ENCODE measurements at regions not wholly inside any gene's neighbourhood (a gene's known extent, or its start where the extent isn't known, plus 50 kb on each side); places are given as distances from the start of the nearest gene placed in this dataset.

DNA sequence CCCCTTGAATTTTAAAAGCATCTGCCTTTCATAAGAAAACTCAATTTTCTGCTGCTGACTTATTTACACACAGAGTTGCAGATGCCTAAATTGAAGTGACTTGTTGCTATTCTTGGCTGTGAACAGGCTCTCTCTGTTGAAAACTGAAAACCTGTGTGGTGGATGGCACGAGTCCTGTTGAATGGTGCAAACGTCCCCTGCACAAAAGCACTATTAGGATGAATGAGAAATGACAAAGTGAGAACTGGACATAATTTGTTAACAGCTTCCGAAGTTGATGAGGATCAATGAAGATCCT lies 201.7 kb upstream of the PREP start:
- Histone ChIP-seq H3K4me3 (ENCODE audit: insufficient read depth, low read depth, low read length) (no peak overlapping the region), H3K27ac (ENCODE audit: insufficient read depth, low read depth, low read length, poor library complexity, severe bottlenecking) (no peak overlapping the region), H3K9me3 (ENCODE audit: control insufficient read depth, low read length) (no peaks in the 10 kb centered on the region), H3K4me1 (ENCODE audit: control insufficient read depth, insufficient read depth, low read length) (peaks cover 4% of the 10 kb centered on the region), H3K27me3 (ENCODE audit: control insufficient read depth, insufficient read depth, low read length, poor library complexity, severe bottlenecking) (no peaks in the 10 kb centered on the region), H3K36me3 (ENCODE audit: control insufficient read depth, insufficient read depth, low read length) (no peaks in the 10 kb centered on the region)
- 94% methylated on average over 3 of the region's 3 CpGs for WGBS, 2 experiments

DNA sequence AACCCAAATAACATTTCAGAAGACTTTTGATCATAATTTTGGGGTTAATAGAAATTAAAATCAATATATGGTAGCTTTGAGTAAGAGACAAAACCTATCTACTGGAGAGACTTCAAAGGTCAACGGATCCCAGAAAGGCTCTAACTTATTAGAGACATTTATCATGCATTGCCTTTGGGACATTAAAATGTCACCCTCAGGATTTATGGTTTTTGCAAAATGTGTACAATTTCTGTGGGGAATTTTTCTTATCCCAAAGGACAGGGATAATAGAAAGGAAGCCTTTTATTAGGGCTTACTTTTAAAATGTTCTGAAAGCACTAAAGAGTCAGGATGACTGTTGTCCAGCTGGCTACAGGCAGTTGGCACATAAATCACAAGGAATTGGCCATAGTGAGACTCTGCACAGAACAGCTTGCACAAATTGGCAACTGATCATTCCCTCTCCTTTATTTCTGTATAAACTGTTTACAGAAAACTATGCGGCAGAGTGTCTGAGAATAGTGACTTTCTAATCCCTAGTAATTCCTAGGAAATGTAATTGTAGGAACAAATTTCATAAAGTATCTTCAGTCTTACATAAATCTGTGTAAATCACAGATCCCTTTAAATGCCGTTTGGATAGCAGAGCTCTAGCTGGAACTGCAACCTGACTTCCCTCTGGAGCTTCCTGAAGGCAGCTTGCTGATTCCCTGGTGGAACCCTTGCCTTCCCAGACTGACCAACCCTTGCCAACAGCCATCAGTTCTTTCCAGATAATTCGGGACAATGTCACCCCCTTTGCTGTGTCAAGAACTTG lies 201.1 kb upstream of the PREP start:
- peaks cover 4% of the 10 kb centered on the region for H3K4me1 ChIP-seq (ENCODE audit: control insufficient read depth, insufficient read depth, low read length)
- H3K36me3 ChIP-seq (ENCODE audit: control insufficient read depth, insufficient read depth, low read length), result no peaks in the 10 kb centered on the region
- 88 to 91% methylated on average over 3 of the region's 4 CpGs for WGBS, 2 experiments
- no peaks in the 10 kb centered on the region for H3K27me3 ChIP-seq (ENCODE audit: control insufficient read depth, insufficient read depth, low read length, poor library complexity, severe bottlenecking)
- no peak overlapping the region for H3K27ac ChIP-seq (ENCODE audit: insufficient read depth, low read depth, low read length, poor library complexity, severe bottlenecking)
- H3K9me3 ChIP-seq (ENCODE audit: control insufficient read depth, low read length), result no peaks in the 10 kb centered on the region
- H3K4me3 ChIP-seq (ENCODE audit: insufficient read depth, low read depth, low read length), result no peak overlapping the region

DNA sequence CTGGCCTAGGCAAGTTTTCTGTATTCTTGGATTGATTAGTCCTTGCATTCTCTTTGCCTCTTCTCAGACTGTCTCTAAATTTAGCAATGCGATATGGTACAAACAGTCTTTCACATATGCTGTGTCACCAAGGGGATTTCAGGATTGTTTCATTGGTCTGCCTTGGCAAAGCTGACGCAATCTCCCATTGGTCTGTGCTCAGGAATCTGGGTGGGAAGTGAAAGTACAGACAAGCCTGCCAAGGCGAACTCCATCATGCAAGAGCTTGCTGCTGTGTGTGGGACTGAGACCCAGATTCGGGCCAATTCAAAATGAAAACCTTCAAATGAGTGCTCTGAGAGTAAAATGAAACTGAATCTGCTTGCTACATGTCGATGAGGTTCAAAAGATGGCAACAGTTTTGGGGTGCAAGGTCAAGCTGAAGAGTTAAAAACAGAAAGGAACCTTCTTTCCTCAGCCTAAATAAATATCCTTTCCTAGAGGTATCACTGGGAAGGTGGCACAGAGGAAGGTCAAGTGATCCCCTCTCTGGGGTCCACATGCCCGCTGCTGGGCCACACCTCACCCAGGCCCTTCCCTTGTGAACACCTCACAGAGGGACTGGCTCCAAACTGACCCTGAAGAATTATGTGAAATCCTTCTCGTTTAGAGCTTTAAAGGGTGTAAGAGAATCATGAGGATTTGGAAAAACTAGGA lies 198.8 kb upstream of the PREP start:
- no peak overlapping the region for H3K27ac ChIP-seq (ENCODE audit: insufficient read depth, low read depth, low read length, poor library complexity, severe bottlenecking)
- H3K9me3 ChIP-seq (ENCODE audit: control insufficient read depth, low read length), result no peaks in the 10 kb centered on the region
- H3K36me3 ChIP-seq (ENCODE audit: control insufficient read depth, insufficient read depth, low read length), result no peaks in the 10 kb centered on the region
- WGBS, 2 experiments, result 96 to 97% methylated on average over 7 of the region's 7 CpGs
- H3K4me1 ChIP-seq (ENCODE audit: control insufficient read depth, insufficient read depth, low read length), result no peaks in the 10 kb centered on the region
- H3K4me3 ChIP-seq (ENCODE audit: insufficient read depth, low read depth, low read length), result no peak overlapping the region
- no peaks in the 10 kb centered on the region for H3K27me3 ChIP-seq (ENCODE audit: control insufficient read depth, insufficient read depth, low read length, poor library complexity, severe bottlenecking)

DNA sequence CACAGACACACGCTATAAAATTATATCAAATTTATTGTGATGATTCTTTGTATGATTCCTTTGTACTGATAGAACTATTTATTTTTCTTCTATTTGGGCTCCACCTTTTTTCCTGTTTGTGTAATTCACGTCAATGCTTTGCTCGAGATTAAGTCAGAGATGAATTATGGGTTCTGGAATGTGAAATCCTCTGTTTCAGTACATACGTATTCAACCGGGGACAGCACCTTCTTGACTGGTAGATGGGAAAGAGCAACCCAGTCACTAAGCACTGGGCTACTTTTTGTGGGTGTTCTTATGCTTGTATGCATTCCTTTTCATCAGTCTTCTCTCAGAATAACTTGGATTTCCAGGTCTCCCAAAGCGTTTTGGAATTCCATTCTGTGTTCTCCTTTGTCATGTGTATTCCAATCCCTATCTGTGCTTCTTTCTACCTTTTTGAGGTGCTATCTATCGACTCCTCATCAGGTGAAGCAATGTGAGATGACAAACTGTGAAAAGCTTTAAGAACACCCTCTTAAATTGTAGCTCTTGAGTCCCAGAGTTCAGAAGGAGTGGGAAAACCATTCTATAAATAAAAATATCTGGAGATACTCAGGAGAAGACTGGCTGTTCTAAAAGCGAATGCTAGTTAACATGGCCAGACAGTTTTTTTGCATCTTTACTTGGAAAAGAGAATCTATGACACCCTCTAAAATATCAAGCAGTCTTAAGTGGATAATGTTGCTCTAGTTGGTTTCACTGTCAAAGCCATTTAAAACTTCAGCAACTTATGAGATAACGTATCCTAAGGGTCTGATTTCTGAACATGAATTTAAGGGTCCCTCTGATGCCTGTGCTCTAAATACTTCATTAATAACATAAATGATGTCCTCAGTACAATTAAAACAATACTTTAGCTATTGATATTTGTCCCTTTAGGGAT lies 197.7 kb upstream of the PREP start:
- H3K36me3 ChIP-seq (ENCODE audit: control insufficient read depth, insufficient read depth, low read length), result no peaks in the 10 kb centered on the region
- no peak overlapping the region for H3K4me3 ChIP-seq (ENCODE audit: insufficient read depth, low read depth, low read length)
- H3K27ac ChIP-seq (ENCODE audit: insufficient read depth, low read depth, low read length, poor library complexity, severe bottlenecking), result no peak overlapping the region
- H3K9me3 ChIP-seq (ENCODE audit: control insufficient read depth, low read length), result no peaks in the 10 kb centered on the region
- no peaks in the 10 kb centered on the region for H3K4me1 ChIP-seq (ENCODE audit: control insufficient read depth, insufficient read depth, low read length)
- H3K27me3 ChIP-seq (ENCODE audit: control insufficient read depth, insufficient read depth, low read length, poor library complexity, severe bottlenecking), result no peaks in the 10 kb centered on the region
- WGBS, 2 experiments, result 86 to 89% methylated on average over 7 to 8 of the region's 9 CpGs

DNA sequence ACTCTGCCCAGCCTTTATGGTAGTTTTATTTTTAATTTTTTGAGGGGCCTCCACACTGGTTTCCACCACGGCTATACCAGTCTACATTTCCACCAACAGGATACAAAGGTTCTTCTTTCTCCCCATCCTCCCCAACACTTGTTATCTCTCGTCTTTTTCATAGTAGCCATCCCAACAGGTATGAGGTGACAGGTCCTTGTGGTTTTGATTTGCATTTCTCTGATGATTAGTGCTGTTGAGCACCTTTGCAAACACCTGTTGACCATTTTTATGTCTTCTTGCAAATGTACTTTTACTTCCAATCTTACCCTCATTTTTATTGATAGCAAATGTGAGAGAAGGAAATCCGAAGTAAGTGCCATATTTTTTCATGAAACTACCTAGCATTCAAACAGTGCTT lies 195.4 kb upstream of the PREP start:
- 76 to 83% methylated on average over 2 to 3 of the region's 3 CpGs for WGBS, 2 experiments
- no peaks in the 10 kb centered on the region for H3K4me1 ChIP-seq (ENCODE audit: control insufficient read depth, insufficient read depth, low read length)
- no peaks in the 10 kb centered on the region for H3K27me3 ChIP-seq (ENCODE audit: control insufficient read depth, insufficient read depth, low read length, poor library complexity, severe bottlenecking)
- no peak overlapping the region for H3K4me3 ChIP-seq (ENCODE audit: insufficient read depth, low read depth, low read length)
- H3K27ac ChIP-seq (ENCODE audit: insufficient read depth, low read depth, low read length, poor library complexity, severe bottlenecking), result no peak overlapping the region
- no peaks in the 10 kb centered on the region for H3K36me3 ChIP-seq (ENCODE audit: control insufficient read depth, insufficient read depth, low read length)
- no peaks in the 10 kb centered on the region for H3K9me3 ChIP-seq (ENCODE audit: control insufficient read depth, low read length)

DNA sequence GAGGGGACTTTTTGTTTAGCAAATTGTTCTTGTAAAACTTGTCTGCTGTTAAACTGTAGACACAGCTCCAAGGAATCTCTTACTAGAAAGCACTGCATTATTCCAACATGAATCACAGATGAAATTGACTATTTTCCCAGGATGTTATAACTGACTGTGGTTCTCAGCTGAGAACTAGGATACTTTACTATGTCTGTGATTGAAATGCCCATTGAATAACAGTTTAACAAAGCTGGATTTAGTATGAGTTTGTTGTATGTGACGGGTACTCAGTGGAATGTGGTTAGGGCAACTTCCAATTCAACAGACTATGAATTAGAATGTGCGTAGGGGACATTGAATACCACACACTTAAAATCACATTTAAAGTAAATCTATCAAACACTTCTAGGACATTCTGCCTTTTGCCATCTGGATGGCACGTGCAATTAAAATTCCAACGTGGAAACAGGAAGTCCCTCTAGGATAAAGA lies 193.4 kb upstream of the PREP start:
- H3K27me3 ChIP-seq (ENCODE audit: control insufficient read depth, insufficient read depth, low read length, poor library complexity, severe bottlenecking), result no peaks in the 10 kb centered on the region
- H3K36me3 ChIP-seq (ENCODE audit: control insufficient read depth, insufficient read depth, low read length), result no peaks in the 10 kb centered on the region
- no peaks in the 10 kb centered on the region for H3K9me3 ChIP-seq (ENCODE audit: control insufficient read depth, low read length)
- no peaks in the 10 kb centered on the region for H3K4me1 ChIP-seq (ENCODE audit: control insufficient read depth, insufficient read depth, low read length)
- H3K4me3 ChIP-seq (ENCODE audit: insufficient read depth, low read depth, low read length), result no peak overlapping the region
- no peak overlapping the region for H3K27ac ChIP-seq (ENCODE audit: insufficient read depth, low read depth, low read length, poor library complexity, severe bottlenecking)
- 83 to 85% methylated on average over 4 of the region's 4 CpGs for WGBS, 2 experiments

DNA sequence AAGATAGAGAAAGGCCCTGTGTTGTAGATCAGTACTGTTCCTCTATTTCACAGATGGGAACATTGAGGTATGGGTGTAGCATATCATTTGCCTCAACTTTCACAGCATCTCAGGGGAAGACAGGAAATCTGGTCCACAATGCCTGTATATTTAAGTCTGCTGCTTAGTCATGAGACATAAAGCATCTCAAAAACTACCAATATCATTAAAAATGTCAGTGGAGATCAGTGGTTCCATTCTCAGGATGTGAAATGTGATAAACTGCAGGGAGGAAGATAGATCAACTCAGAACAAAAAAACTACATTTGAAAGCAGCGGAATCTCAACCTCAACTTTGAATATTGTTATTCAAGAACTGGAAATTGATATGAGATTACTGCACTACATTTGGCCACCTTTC lies 192.9 kb upstream of the PREP start:
- Histone ChIP-seq H3K4me3 (ENCODE audit: insufficient read depth, low read depth, low read length) (no peak overlapping the region), H3K27me3 (ENCODE audit: control insufficient read depth, insufficient read depth, low read length, poor library complexity, severe bottlenecking) (no peaks in the 10 kb centered on the region), H3K27ac (ENCODE audit: insufficient read depth, low read depth, low read length, poor library complexity, severe bottlenecking) (no peak overlapping the region), H3K4me1 (ENCODE audit: control insufficient read depth, insufficient read depth, low read length) (no peaks in the 10 kb centered on the region), H3K9me3 (ENCODE audit: control insufficient read depth, low read length) (no peaks in the 10 kb centered on the region), H3K36me3 (ENCODE audit: control insufficient read depth, insufficient read depth, low read length) (no peaks in the 10 kb centered on the region)
- 100% methylated on average over 1 of the region's 1 CpG for WGBS, 2 experiments

DNA sequence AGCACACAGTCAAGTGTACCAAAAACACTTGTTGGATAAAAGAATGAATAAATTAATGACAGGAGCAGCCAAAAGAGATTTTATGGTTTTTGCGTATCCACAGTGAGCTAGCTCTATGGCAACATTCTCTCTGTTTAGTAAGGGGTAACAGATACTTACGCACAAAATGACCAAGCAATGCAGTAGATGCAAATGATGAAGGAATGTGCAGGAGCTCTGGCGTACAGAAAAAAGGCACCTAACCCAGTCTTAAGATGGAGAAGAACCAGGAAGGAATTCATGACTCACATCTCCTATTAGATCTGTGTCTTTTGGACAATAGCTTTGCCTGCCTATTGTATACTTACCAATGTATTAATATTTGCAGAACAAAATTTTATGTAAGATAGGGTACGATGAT lies 191.9 kb upstream of the PREP start:
- no peak overlapping the region for H3K27ac ChIP-seq (ENCODE audit: insufficient read depth, low read depth, low read length, poor library complexity, severe bottlenecking)
- 95 to 98% methylated on average over 3 to 4 of the region's 4 CpGs for WGBS, 2 experiments
- H3K9me3 ChIP-seq (ENCODE audit: control insufficient read depth, low read length), result no peaks in the 10 kb centered on the region
- no peaks in the 10 kb centered on the region for H3K27me3 ChIP-seq (ENCODE audit: control insufficient read depth, insufficient read depth, low read length, poor library complexity, severe bottlenecking)
- H3K36me3 ChIP-seq (ENCODE audit: control insufficient read depth, insufficient read depth, low read length), result no peaks in the 10 kb centered on the region
- H3K4me3 ChIP-seq (ENCODE audit: insufficient read depth, low read depth, low read length), result no peak overlapping the region
- H3K4me1 ChIP-seq (ENCODE audit: control insufficient read depth, insufficient read depth, low read length), result no peaks in the 10 kb centered on the region

DNA sequence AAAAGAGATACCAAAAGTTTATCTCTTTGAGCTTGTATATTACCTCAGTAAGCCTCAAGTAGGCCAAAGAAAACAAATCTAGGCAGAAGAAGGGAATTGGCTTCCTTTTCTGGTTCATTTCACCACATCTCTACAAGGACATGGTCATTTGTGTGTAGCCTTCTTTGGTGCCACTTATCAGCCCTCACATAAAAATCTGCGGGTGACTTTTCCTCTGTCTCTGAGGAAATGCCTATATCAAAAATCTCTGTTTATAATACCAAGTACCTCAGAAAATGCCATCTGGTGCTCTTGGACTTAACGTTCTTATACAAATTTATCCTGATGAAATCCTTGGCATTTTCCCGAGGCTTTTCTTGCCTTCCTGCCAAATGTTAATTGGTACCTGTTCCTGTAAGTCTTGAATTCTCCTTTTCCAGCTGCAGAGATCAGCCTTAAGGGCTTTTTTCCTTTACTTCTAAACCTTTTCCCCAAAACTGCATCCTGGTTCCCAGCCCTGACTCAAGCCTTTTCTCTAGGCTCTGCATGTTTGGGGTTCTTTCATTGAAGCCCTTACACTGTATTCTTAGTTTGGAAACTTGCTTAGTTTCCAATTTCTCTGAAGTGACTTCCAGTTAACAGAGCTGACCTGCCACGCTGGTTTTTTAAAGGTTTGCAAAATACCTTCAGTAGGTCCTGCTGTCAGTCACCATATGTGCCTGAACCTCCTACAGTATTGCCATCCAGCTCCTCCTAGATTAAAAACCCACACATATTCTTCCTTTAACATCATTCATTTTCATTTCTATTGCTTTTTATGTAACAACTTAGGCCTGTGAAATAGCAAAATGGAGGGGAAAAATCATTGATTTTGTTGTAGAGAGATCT lies 191.2 kb upstream of the PREP start:
- WGBS, 2 experiments, result 84 to 85% methylated on average over 4 of the region's 4 CpGs
- H3K4me1 ChIP-seq (ENCODE audit: control insufficient read depth, insufficient read depth, low read length), result no peaks in the 10 kb centered on the region
- no peaks in the 10 kb centered on the region for H3K27me3 ChIP-seq (ENCODE audit: control insufficient read depth, insufficient read depth, low read length, poor library complexity, severe bottlenecking)
- no peaks in the 10 kb centered on the region for H3K36me3 ChIP-seq (ENCODE audit: control insufficient read depth, insufficient read depth, low read length)
- no peak overlapping the region for H3K4me3 ChIP-seq (ENCODE audit: insufficient read depth, low read depth, low read length)
- H3K9me3 ChIP-seq (ENCODE audit: control insufficient read depth, low read length), result no peaks in the 10 kb centered on the region
- no peak overlapping the region for H3K27ac ChIP-seq (ENCODE audit: insufficient read depth, low read depth, low read length, poor library complexity, severe bottlenecking)
